ENCODE measurements at regions not wholly inside any gene's neighbourhood (a gene's known extent, or its start where the extent isn't known, plus 50 kb on each side); places are given as distances from the start of the nearest gene placed in this dataset.

- TF ChIP-seq GATA2 (IDR thresholded peaks at IDR 0.05; ENCODE audit: low read depth, low read length) (no peak), GATA3 (IDR thresholded peaks at IDR 0.05; ENCODE audit: low read depth, low read length) (no peak)
Measured at GRCh38 chr22:49370627-49371301, 456.9 kb downstream of the BRD1 start.
